K562 (cell line): ENCODE measurements at regions not wholly inside any gene's neighbourhood (a gene's known extent, or its start where the extent isn't known, plus 50 kb on each side); places are given as distances from the start of the nearest gene placed in this dataset.
"Not testable (repeated sequence)": the region's sequence is repeated elsewhere in the genome, so short reads cannot be mapped to it uniquely, and the experiment has no call there.

Experiments
- CCAR2 ChIP-seq: fragments of 200-400 bp; formaldehyde crosslinking; IDR thresholded peaks from 2 replicates; pipeline ENCODE4 v1.6.1; 2017; ENCODE audit warnings: mild to moderate bottlenecking, low read depth, low read length
- PATZ1 ChIP-seq: fragments of 250-450 bp; sonication (Bioruptor Pico); IDR thresholded peaks from 2 replicates; pipeline ENCODE4 v1.5.0; 2020; ENCODE audit warnings: mild to moderate bottlenecking, borderline replicate concordance
- RAD51 ChIP-seq: fragments of 450-650 bp; IDR thresholded peaks from 2 replicates; pipeline ENCODE4 v1.7.1; 2016; ENCODE audit warnings: low read depth, mild to moderate bottlenecking, borderline replicate concordance
- RBBP5 ChIP-seq: fragments of 200-600 bp; sonication (generic); IDR thresholded peaks from 2 replicates; pipeline ENCODE4 v1.6.1; 2012; ENCODE audit warnings: borderline replicate concordance, mild to moderate bottlenecking, low read length, control low read depth, inconsistent platforms; ENCODE audit not compliant: insufficient read depth, poor library complexity, severe bottlenecking
- SPI1 ChIP-seq: IDR thresholded peaks from 2 replicates; pipeline ENCODE4 v1.6.1; 2011; ENCODE audit warnings: low read depth, low read length, control low read depth, borderline replicate concordance
- TAF1 ChIP-seq: IDR thresholded peaks from 2 replicates; pipeline ENCODE4 v1.6.1; 2011; ENCODE audit warnings: mild to moderate bottlenecking, low read length, moderate library complexity; ENCODE audit not compliant: insufficient read depth, control insufficient read depth, severe bottlenecking; ENCODE audit errors: extremely low read depth
- THAP7 ChIP-seq: fragments of 250-450 bp; sonication (Bioruptor Pico); IDR thresholded peaks from 2 replicates; pipeline ENCODE4 v1.5.0; 2021
- U2AF2 ChIP-seq: fragments of 200-400 bp; formaldehyde crosslinking; optimal IDR thresholded peaks from 2 replicates; pipeline ENCODE3; 2017; ENCODE audit warnings: low read depth, mild to moderate bottlenecking, low read length

DNA sequence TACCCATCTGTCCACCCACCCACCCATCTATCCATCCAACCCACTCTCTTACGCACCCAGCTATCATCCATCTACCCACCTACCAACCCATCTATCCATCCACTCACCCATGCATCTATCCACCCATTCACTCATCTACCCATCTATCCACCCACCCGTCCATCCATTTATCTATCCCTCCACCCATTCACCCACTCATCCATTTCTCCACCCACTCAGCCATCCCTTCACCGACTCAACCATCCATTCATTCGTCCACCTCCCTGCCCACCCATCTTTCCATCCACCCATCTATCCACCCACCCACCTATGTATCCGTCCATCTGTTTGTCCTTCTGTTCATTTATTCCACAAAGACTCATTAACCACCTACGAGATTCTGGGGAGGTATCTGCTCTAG is 103.3 kb downstream of the DEFB131A start:
- TF ChIP-seq RAD51; RBBP5; CCAR2; SPI1; THAP7 (CRISPR knock-in tag); TAF1; PATZ1; U2AF2: not testable (repeated sequence)
